ENCODE measurements at regions not wholly inside any gene's neighbourhood (a gene's known extent, or its start where the extent isn't known, plus 50 kb on each side); places are given as distances from the start of the nearest gene placed in this dataset.

DNA sequence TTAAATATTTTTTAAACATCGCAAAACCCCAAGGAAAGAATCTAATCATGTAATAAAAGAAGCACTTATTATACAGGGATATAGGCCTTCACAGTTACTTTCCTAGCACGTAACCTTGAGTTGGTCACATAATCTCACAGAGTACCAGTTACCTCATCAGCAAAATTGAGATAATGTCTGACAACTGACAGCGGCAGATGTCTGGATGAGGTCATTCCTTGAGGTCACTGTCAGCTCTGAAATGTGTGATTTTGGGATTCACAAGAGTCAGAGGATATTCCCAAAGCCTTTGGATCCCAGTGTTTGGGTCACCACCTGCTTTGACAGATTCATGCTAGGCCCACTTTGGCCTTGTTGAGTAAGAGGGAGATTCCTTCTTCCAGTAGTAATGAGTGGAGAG is 151.4 kb upstream of the SEMA6D start:
- DNase-seq (ENCODE audit: low read depth) = no peak

DNA sequence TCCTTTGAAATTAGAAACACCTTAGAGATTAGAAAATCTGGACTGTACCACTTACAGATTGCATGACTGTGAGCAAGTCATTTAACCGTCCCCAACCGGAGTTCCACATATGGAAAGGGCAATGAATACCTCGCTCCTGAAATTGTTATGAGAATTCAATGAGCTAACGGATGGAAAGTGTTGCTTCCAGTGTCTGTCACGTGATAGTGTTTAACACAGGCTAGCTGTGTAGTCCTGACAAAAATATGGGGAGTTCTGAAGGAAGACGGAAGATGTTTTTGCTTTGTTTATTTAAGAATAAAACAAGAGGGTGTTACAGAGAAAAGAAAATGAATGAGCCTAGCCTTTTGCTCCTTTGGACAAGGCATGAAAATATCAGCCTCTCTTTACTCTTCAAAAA is 150.7 kb upstream of the SEMA6D start:
- DNase-seq (ENCODE audit: low read depth) = no peak

GRCh38 chr15:47568030-47568429 is 149.3 kb upstream of the SEMA6D start:
- DNase-seq (ENCODE audit: low read depth) = no peak

DNA sequence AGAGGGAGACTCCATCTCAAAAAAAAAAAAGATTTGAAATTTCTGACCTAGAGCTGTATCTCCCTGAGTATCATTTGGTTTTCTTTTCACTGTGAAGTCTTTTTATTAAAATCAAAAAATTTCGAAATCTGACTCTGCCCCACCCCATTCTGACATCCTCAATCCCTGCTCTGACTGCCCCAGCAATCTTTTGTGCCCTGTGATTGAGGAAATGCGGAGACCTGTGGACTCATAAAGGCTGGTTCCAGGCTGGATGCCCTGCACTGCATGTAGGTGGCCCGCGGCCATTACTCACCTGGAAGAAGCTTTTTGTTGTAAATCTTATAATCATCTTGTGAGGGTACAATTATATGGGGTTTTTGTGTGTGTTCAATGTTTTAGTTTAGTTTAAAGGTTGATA is 147.3 kb upstream of the SEMA6D start:
- DNase-seq (ENCODE audit: low read depth) = no peak

GRCh38 chr15:47570451-47570850 is 146.9 kb upstream of the SEMA6D start:
- DNase-seq (ENCODE audit: low read depth) = no peak

- no peak for DNase-seq (ENCODE audit: low read depth)
These were observed 146.2 kb upstream of the SEMA6D start for GRCh38 chr15:47570881-47571640.

GRCh38 chr15:47573673-47574072 is 143.6 kb upstream of the SEMA6D start:
- no peak for DNase-seq (ENCODE audit: low read depth)

- no peak for DNase-seq (ENCODE audit: low read depth)
These were observed 140.3 kb upstream of the SEMA6D start for GRCh38 chr15:47577000-47577399.

DNA sequence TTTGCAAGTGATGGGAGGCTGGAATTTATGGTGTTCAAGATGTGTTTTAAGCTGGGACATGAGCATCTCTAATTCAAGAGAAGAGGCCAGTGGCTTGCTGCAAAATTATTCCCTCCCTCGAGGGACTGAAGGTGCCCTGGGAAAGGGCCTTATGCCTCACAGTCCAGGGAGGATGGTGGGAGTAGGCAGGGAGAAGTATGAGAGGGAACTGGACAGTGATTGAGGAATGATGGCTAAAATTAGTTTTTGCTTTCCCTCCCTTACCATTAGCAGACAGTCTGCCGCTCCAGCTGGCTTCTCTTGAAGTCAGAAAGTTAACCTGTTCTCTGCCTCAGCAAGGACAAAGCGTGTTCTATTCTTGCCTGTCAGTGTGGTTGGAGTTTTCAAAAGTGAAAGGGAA is 139.8 kb upstream of the SEMA6D start:
- DNase-seq (ENCODE audit: low read depth) = no peak

GRCh38 chr15:47582233-47582632 is 135.1 kb upstream of the SEMA6D start:
- no peak for DNase-seq (ENCODE audit: low read depth)

DNA sequence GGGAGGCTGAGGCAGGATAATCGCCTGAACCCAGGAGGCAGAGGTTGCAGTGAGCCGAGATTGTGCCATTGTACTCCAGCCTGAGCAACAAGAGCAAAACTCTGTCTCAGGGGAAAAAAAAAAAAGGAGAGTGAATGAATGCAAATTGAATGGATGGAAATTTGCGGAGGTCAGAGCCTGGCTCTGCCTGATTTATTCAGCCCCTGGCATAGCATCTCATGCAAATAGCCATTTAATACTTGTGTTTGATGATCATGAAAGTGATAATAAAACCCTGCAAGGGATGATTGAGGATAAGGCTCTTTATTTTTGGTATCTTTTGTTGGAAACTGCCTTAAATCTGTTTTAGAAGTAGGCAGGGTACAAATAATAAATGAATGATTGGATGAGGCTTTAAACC is 133.0 kb upstream of the SEMA6D start:
- DNase-seq (ENCODE audit: low read depth) = no peak

- DNase-seq (ENCODE audit: low read depth) = no peak
These were observed 130.6 kb upstream of the SEMA6D start for GRCh38 chr15:47586653-47587224.

- DNase-seq (ENCODE audit: low read depth) = no peak
These were observed 129.1 kb upstream of the SEMA6D start for GRCh38 chr15:47587940-47588802.

- DNase-seq (ENCODE audit: low read depth) = no peak
These were observed 128.3 kb upstream of the SEMA6D start for GRCh38 chr15:47588958-47589357.

DNA sequence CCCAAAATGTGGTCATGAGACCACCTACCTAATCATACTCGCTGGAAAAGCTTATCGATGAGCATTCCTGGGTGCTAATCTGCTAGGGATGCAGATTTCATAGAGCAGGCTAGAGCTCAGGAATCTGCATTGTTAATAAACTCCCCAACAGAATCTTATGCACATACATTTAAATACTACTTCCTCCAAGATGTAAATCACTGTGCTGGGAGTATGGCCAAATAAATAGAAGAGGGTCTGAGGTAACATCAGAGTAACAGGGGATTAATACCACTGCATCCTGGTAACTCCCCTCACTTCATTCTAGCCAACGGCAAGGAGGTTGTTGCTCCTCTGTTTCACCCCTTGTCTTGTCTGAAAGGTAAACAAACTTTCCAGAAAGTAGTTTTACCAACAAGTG is 118.3 kb upstream of the SEMA6D start:
- no peak for DNase-seq (ENCODE audit: low read depth)

- no peak for DNase-seq (ENCODE audit: low read depth)
These were observed 117.5 kb upstream of the SEMA6D start for GRCh38 chr15:47599806-47600205.

GRCh38 chr15:47602121-47602520 is 115.2 kb upstream of the SEMA6D start:
- no peak for DNase-seq (ENCODE audit: low read depth)

DNA sequence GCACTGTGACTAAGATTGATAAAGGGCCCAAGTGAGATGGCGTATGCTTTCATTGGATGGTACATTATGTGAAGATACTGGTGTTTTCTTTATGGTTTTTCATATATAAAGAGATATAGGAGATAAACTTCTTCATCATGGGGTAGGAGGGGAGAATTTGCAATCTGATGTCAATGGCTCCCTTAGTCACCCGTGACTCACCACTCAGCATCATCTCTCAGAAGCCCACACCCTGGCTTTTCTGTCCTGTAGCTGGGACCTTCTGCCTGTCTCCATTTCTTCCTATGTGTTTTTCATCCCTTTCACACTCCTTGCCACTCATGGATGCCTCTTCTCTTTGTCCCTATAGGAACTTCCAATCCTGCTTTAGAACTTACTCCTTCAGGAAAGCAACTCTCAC is 114.3 kb upstream of the SEMA6D start:
- DNase-seq (ENCODE audit: low read depth) = no peak

GRCh38 chr15:47607695-47608094 is 109.6 kb upstream of the SEMA6D start:
- no peak for DNase-seq (ENCODE audit: low read depth)

GRCh38 chr15:47609693-47610092 is 107.6 kb upstream of the SEMA6D start:
- DNase-seq (ENCODE audit: low read depth) = no peak

GRCh38 chr15:47610736-47611135 is 106.6 kb upstream of the SEMA6D start:
- no peak for DNase-seq (ENCODE audit: low read depth)

DNA sequence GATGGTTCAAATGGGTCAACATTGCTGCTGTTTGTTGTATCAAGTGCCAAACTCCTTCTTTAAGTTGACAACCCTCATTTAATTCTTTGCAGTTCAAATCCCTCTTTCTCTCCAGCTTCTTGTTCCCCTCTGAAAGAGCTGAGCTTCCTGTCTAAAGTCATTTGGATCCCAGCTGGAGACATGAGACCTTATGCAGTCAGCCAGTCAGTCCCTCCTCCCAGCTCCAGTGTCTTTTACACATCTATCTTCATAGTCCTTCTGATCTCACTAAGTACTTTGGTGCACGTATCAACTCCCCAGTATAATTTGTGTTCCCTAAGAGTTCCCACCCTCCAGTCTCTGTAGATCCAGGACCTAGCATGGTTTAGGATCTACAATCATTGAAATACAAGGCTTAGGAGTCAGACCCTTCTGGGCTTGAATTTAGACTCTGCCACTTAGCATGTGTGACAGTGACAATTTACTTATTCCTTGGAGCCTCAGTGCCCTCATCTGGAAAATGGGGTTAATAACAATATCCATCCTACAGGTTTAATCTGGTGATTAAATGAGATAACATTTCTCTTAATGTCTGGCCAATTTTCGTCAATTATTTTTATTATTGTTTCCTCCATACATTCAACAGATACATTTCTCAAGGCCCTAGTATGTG is 102.8 kb upstream of the SEMA6D start:
- no peak for DNase-seq (ENCODE audit: low read depth)

- DNase-seq (ENCODE audit: low read depth) = no peak
These were observed 100.4 kb upstream of the SEMA6D start for GRCh38 chr15:47616876-47617275.
